GM12878 (cell line): ENCODE measurements at regions not wholly inside any gene's neighbourhood (a gene's known extent, or its start where the extent isn't known, plus 50 kb on each side); places are given as distances from the start of the nearest gene placed in this dataset.
A peak's percentile ranks its signal among the peaks of the same experiment; 100 is the strongest.

Source experiments
- ATF7 ChIP-seq: fragments of 450-650 bp; IDR thresholded peaks from 2 replicates; pipeline ENCODE4 v1.6.1; 2016; ENCODE audit warnings: low read depth, mild to moderate bottlenecking
- BCLAF1 ChIP-seq: fragments of 450-650 bp; IDR thresholded peaks from 2 replicates; pipeline ENCODE4 v1.6.1; 2017; ENCODE audit warnings: antibody characterized with exemption, mild to moderate bottlenecking, moderate library complexity
- CBX3 ChIP-seq: fragments of 200-600 bp; sonication (generic); IDR thresholded peaks from 2 replicates; pipeline ENCODE4 v1.6.1; 2016; ENCODE audit warnings: low read depth, borderline replicate concordance
- CHD2 ChIP-seq: IDR thresholded peaks from 2 replicates; pipeline ENCODE4 v1.6.1; 2011; ENCODE audit warnings: low read depth, low read length, improper control_type of control experiment, borderline replicate concordance
- CTCF ChIP-seq, 3 experiments: IDR thresholded peaks in 2 of 3; conservative IDR thresholded peaks in 1 of 3; 2 replicates each; pipeline ENCODE4 v1.5.1; 2011; ENCODE audit warnings: low read depth in 3 of 3, low read length in 3 of 3, mild to moderate bottlenecking in 3 of 3, control low read depth in 2 of 3, moderate library complexity in 2 of 3, inconsistent platforms in 1 of 3, mixed read lengths in 1 of 3; ENCODE audit not compliant: control insufficient read depth in 2 of 3, insufficient read depth in 1 of 3; ENCODE audit errors: extremely low read depth in 1 of 3
- ELK1 ChIP-seq: IDR thresholded peaks from 2 replicates; pipeline ENCODE4 v1.6.1; 2012; ENCODE audit warnings: low read depth, low read length, improper control_type of control experiment
- HDAC6 ChIP-seq: fragments of 200-600 bp; sonication (generic); IDR thresholded peaks from one replicate; pipeline ENCODE4 v1.8.0; 2017; ENCODE audit warnings: antibody characterized with exemption; ENCODE audit not compliant: unreplicated experiment
- IKZF1 ChIP-seq: fragments of 450-650 bp; conservative IDR thresholded peaks from 2 replicates; pipeline ENCODE4 v1.6.1; 2017; ENCODE audit warnings: antibody characterized with exemption, mild to moderate bottlenecking
- IKZF2 ChIP-seq, 2 experiments: fragments of 450-650 bp; IDR thresholded peaks; 2 replicates each; pipeline ENCODE4 v1.6.1; 2017; ENCODE audit warnings: mild to moderate bottlenecking in 2 of 2, moderate library complexity in 2 of 2
- MEF2A ChIP-seq: IDR thresholded peaks from 2 replicates; pipeline ENCODE4 v1.6.1; 2011; ENCODE audit warnings: low read depth, mild to moderate bottlenecking, low read length, moderate library complexity; ENCODE audit not compliant: insufficient read depth
- NFYB ChIP-seq: IDR thresholded peaks from 2 replicates; pipeline ENCODE4 v1.6.1; 2011; ENCODE audit warnings: low read depth, mild to moderate bottlenecking, low read length, improper control_type of control experiment, moderate library complexity; ENCODE audit not compliant: insufficient read depth
- PAX5 ChIP-seq: IDR thresholded peaks from 2 replicates; pipeline ENCODE4 v1.6.1; 2011; ENCODE audit warnings: low read depth, low read length, borderline replicate concordance
- PKNOX1 ChIP-seq: fragments of 450-650 bp; IDR thresholded peaks from 2 replicates; pipeline ENCODE4 v1.6.1; 2016; ENCODE audit warnings: mild to moderate bottlenecking
- POLR2AphosphoS2 ChIP-seq: IDR thresholded peaks from 2 replicates; pipeline ENCODE4 v1.6.1; 2011; ENCODE audit warnings: low read depth, mild to moderate bottlenecking, low read length, improper control_type of control experiment, moderate library complexity
- RAD21 ChIP-seq: IDR thresholded peaks from 2 replicates; pipeline ENCODE4 v1.6.1; 2011; ENCODE audit warnings: mild to moderate bottlenecking, low read depth, low read length, moderate library complexity; ENCODE audit not compliant: insufficient read depth
- SIX5 ChIP-seq: IDR thresholded peaks from 2 replicates; pipeline ENCODE4 v1.6.1; 2011; ENCODE audit warnings: mild to moderate bottlenecking, low read depth, low read length, moderate library complexity; ENCODE audit not compliant: severe bottlenecking
- SMC3 ChIP-seq: IDR thresholded peaks from 2 replicates; pipeline ENCODE4 v1.6.1; 2011; ENCODE audit warnings: low read length, improper control_type of control experiment, borderline replicate concordance
- SUPT20H ChIP-seq: IDR thresholded peaks from 2 replicates; pipeline ENCODE4 v1.6.1; 2011; ENCODE audit warnings: low read depth, mild to moderate bottlenecking, low read length, moderate library complexity, borderline replicate concordance; ENCODE audit not compliant: control insufficient read depth
- TAF1 ChIP-seq: IDR thresholded peaks from 2 replicates; pipeline ENCODE4 v1.6.1; 2011; ENCODE audit warnings: mild to moderate bottlenecking, low read depth, low read length, borderline replicate concordance
- USF1 ChIP-seq: IDR thresholded peaks from 2 replicates; pipeline ENCODE4 v1.6.1; 2011; ENCODE audit warnings: borderline replicate concordance, low read depth, mild to moderate bottlenecking, moderate library complexity, mixed read lengths, low read length; ENCODE audit not compliant: insufficient read depth; ENCODE audit errors: extremely low read length
- YBX1 ChIP-seq: fragments of 450-650 bp; IDR thresholded peaks from 2 replicates; pipeline ENCODE4 v1.6.1; 2016; ENCODE audit warnings: antibody characterized with exemption
- ZNF622 ChIP-seq: fragments of 450-650 bp; IDR thresholded peaks from 2 replicates; pipeline ENCODE4 v1.6.1; 2017; ENCODE audit warnings: mild to moderate bottlenecking, inconsistent platforms

GRCh38 chr14:49992901-49993339 lies 100.0 kb downstream of the ARF6 start (continued):
- TF ChIP-seq TAF1 (0 out of 2 replicates have a peak, but pooled peaks have one; percentile 36), CTCF (IDR thresholded peaks at IDR 0.05 in 2 of 3, conservative IDR thresholded peaks at IDR 0.05 in 1 of 3; ENCODE audit: control insufficient read depth in 2 of 3, extremely low read depth in 1 of 3, insufficient read depth in 1 of 3, low read depth in 3 of 3, low read length in 3 of 3) (no peak), USF1 (no peak), POLR2AphosphoS2 (no peak), SMC3 (peak; percentile 35; the same call in 1 of the 2 replicates), ELK1 (no peak), PKNOX1 (peak; percentile 23; the same call in 1 of the 2 replicates), CBX3 (no peak), CHD2 (peak; percentile 65; the same call in 1 of the 2 replicates), MEF2A (0 out of 2 replicates have a peak, but pooled peaks have one; percentile 20), PAX5 (peak; percentile 91), NFYB (no peak), BCLAF1 (no peak), IKZF2 (IDR thresholded peaks at IDR 0.05) (peak in 1 of 2 experiments; percentile 17; a peak in 2 of 4 replicates), ATF7 (peak; percentile 81), SIX5 (no peak), HDAC6 (no peak), IKZF1 (peak; percentile 71), SUPT20H (no peak), RAD21 (no peak), YBX1 (no peak), ZNF622 (no peak)
